Mucosa of gallbladder (tissue), 1 donor: ENCODE measurements at regions not wholly inside any gene's neighbourhood (a gene's known extent, or its start where the extent isn't known, plus 50 kb on each side); places are given as distances from the start of the nearest gene placed in this dataset.

Experiments
- DNase-seq: peaks from one replicate; pipeline ENCODE4 v3.0.0-alpha.2; 2020; ENCODE audit warnings: low spot score
- donor health status: DM: no; HTN: no; CAD: no.

- no peak for DNase-seq
These were observed 69.9 kb upstream of the NKX1-1 start for GRCh38 chr4:1476140-1476513.

GRCh38 chr4:1475277-1476139 lies 69.3 kb upstream of the NKX1-1 start:
- no peak for DNase-seq

GRCh38 chr4:1474126-1475090 lies 68.2 kb upstream of the NKX1-1 start:
- DNase-seq: no peak

GRCh38 chr4:1473718-1474117 lies 67.5 kb upstream of the NKX1-1 start:
- no peak for DNase-seq

- no peak for DNase-seq
These were observed 66.8 kb upstream of the NKX1-1 start for GRCh38 chr4:1472911-1473518.

GRCh38 chr4:1472148-1472797 lies 66.0 kb upstream of the NKX1-1 start:
- no peak for DNase-seq

GRCh38 chr4:1471443-1472147 lies 65.4 kb upstream of the NKX1-1 start:
- no peak for DNase-seq

GRCh38 chr4:1470816-1471442 lies 64.7 kb upstream of the NKX1-1 start:
- no peak for DNase-seq

GRCh38 chr4:1470393-1470670 lies 64.1 kb upstream of the NKX1-1 start:
- no peak for DNase-seq

- DNase-seq: no peak
These were observed 63.6 kb upstream of the NKX1-1 start for GRCh38 chr4:1469607-1470392.

- no peak for DNase-seq
These were observed 62.8 kb upstream of the NKX1-1 start for GRCh38 chr4:1469043-1469442.

GRCh38 chr4:1467581-1468458 lies 61.6 kb upstream of the NKX1-1 start:
- DNase-seq: no peak

- DNase-seq: no peak
These were observed 60.6 kb upstream of the NKX1-1 start for GRCh38 chr4:1466863-1467165.

- DNase-seq: no peak
These were observed 60.0 kb upstream of the NKX1-1 start for GRCh38 chr4:1466034-1466862.

GRCh38 chr4:1465173-1466033 lies 59.2 kb upstream of the NKX1-1 start:
- DNase-seq: no peak

GRCh38 chr4:1464581-1465171 lies 58.4 kb upstream of the NKX1-1 start:
- no peak for DNase-seq

GRCh38 chr4:1463927-1464540 lies 57.8 kb upstream of the NKX1-1 start:
- no peak for DNase-seq
